ENCODE measurements at regions not wholly inside any gene's neighbourhood (a gene's known extent, or its start where the extent isn't known, plus 50 kb on each side); places are given as distances from the start of the nearest gene placed in this dataset.
A peak's percentile ranks its signal among the peaks of the same experiment; 100 is the strongest.

- no peak for DNase-seq (ENCODE audit: low spot score)
These were observed 490.7 kb upstream of the SULF2 start for GRCh38 chr20:48276021-48276342.

- DNase-seq (ENCODE audit: low spot score) = no peak
These were observed 490.2 kb upstream of the SULF2 start for GRCh38 chr20:48275286-48276020.

- DNase-seq (ENCODE audit: low spot score) = no peak
These were observed 488.6 kb upstream of the SULF2 start for GRCh38 chr20:48273843-48274242.

GRCh38 chr20:48270885-48271284 lies 485.6 kb upstream of the SULF2 start:
- DNase-seq (ENCODE audit: low spot score) = no peak

- DNase-seq (ENCODE audit: low spot score) = no peak
These were observed 482.8 kb upstream of the SULF2 start for GRCh38 chr20:48267860-48268633.

GRCh38 chr20:48266571-48266970 lies 481.3 kb upstream of the SULF2 start:
- no peak for DNase-seq (ENCODE audit: low spot score)

- DNase-seq (ENCODE audit: low spot score) = no peak
These were observed 480.5 kb upstream of the SULF2 start for GRCh38 chr20:48265791-48266190.

- DNase-seq (ENCODE audit: low spot score) = no peak
These were observed 477.7 kb upstream of the SULF2 start for GRCh38 chr20:48262955-48263354.

- DNase-seq (ENCODE audit: low spot score) = no peak
These were observed 477.2 kb upstream of the SULF2 start for GRCh38 chr20:48262466-48262865.

- DNase-seq (ENCODE audit: low spot score) = no peak
These were observed 476.2 kb upstream of the SULF2 start for GRCh38 chr20:48261398-48261910.

- peak; percentile 29 for DNase-seq (ENCODE audit: low spot score)
These were observed 475.0 kb upstream of the SULF2 start for GRCh38 chr20:48260129-48260756.

GRCh38 chr20:48259456-48259855 lies 474.2 kb upstream of the SULF2 start:
- no peak for DNase-seq (ENCODE audit: low spot score)

- no peak for DNase-seq (ENCODE audit: low spot score)
These were observed 472.6 kb upstream of the SULF2 start for GRCh38 chr20:48257833-48258232.

GRCh38 chr20:48247961-48248360 lies 462.7 kb upstream of the SULF2 start:
- no peak for DNase-seq (ENCODE audit: low spot score)

- DNase-seq (ENCODE audit: low spot score) = peak; percentile 28
These were observed 460.9 kb upstream of the SULF2 start for GRCh38 chr20:48246061-48246790.

GRCh38 chr20:48242623-48243022 lies 457.3 kb upstream of the SULF2 start:
- DNase-seq (ENCODE audit: low spot score) = no peak

- no peak for DNase-seq (ENCODE audit: low spot score)
These were observed 456.2 kb upstream of the SULF2 start for GRCh38 chr20:48241482-48241881.

GRCh38 chr20:48238781-48239180 lies 453.5 kb upstream of the SULF2 start:
- peak; percentile 16 for DNase-seq (ENCODE audit: low spot score)

- no peak for DNase-seq (ENCODE audit: low spot score)
These were observed 453.0 kb upstream of the SULF2 start for GRCh38 chr20:48238326-48238725.

GRCh38 chr20:48236000-48236970 lies 451.0 kb upstream of the SULF2 start:
- DNase-seq (ENCODE audit: low spot score) = no peak

- DNase-seq (ENCODE audit: low spot score) = no peak
These were observed 449.7 kb upstream of the SULF2 start for GRCh38 chr20:48234951-48235350.
